HFF-Myc (cell line): ENCODE measurements at regions not wholly inside any gene's neighbourhood (a gene's known extent, or its start where the extent isn't known, plus 50 kb on each side); places are given as distances from the start of the nearest gene placed in this dataset.

Experiments
- DNase-seq: peaks from one replicate; pipeline ENCODE4 v3.0.0-alpha.2; 2011; ENCODE audit warnings: low read depth; ENCODE audit errors: extremely low read depth
- H3K4me3 ChIP-seq: replicated peaks from 2 replicates; pipeline ENCODE4 v1.5.1; 2011; ENCODE audit warnings: low read depth, mild to moderate bottlenecking, control low read depth, low read length
- TF ChIP-seq, protein P1 (sequence below): IDR thresholded peaks from 2 replicates; pipeline ENCODE4 v1.5.1; 2012; ENCODE audit warnings: mild to moderate bottlenecking, low read depth, low read length, control low read depth; ENCODE audit errors: missing control alignments

GRCh38 chr11:71097506-71098240 is 154.7 kb downstream of the SHANK2 start:
- TF ChIP-seq, protein P1, sequence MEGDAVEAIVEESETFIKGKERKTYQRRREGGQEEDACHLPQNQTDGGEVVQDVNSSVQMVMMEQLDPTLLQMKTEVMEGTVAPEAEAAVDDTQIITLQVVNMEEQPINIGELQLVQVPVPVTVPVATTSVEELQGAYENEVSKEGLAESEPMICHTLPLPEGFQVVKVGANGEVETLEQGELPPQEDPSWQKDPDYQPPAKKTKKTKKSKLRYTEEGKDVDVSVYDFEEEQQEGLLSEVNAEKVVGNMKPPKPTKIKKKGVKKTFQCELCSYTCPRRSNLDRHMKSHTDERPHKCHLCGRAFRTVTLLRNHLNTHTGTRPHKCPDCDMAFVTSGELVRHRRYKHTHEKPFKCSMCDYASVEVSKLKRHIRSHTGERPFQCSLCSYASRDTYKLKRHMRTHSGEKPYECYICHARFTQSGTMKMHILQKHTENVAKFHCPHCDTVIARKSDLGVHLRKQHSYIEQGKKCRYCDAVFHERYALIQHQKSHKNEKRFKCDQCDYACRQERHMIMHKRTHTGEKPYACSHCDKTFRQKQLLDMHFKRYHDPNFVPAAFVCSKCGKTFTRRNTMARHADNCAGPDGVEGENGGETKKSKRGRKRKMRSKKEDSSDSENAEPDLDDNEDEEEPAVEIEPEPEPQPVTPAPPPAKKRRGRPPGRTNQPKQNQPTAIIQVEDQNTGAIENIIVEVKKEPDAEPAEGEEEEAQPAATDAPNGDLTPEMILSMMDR = no peak

GRCh38 chr11:71096751-71097388 is 155.5 kb downstream of the SHANK2 start:
- no peak overlapping the region for H3K4me3 ChIP-seq
- TF ChIP-seq, protein P1 = no peak
- DNase-seq = no peak

More at GRCh38 chr11:71097506-71098240, 154.7 kb downstream of the SHANK2 start:
- H3K4me3 ChIP-seq = no peak overlapping the region
- no peak for DNase-seq

DNA sequence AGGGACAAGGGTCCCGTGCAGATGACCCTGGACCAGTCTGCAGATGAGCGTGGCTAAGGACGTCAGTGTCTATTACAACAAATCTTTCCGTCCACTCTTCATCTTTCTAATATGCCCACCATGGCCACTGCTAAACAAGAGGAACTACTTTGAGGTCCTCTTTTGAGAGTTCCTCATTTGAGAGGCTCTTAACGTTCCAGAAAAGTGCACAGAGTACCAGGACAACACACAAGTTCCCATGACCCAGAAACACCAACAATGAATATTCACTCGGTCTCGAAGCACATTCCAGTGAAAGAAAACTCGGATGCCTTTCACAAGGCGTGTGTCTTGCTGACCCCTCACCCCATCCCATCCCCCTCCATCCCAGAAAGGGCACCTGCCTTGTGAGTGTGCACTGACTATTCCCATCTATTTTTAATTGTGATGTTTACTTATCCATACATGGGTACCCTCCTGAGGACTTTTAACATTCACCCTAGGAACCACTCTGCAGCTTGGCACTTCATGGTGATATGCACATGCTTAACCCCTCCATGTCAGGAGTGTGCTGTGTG is 157.0 kb downstream of the SHANK2 start:
- no peak overlapping the region for H3K4me3 ChIP-seq
- TF ChIP-seq, protein P1 = no peak
- DNase-seq = no peak

DNA sequence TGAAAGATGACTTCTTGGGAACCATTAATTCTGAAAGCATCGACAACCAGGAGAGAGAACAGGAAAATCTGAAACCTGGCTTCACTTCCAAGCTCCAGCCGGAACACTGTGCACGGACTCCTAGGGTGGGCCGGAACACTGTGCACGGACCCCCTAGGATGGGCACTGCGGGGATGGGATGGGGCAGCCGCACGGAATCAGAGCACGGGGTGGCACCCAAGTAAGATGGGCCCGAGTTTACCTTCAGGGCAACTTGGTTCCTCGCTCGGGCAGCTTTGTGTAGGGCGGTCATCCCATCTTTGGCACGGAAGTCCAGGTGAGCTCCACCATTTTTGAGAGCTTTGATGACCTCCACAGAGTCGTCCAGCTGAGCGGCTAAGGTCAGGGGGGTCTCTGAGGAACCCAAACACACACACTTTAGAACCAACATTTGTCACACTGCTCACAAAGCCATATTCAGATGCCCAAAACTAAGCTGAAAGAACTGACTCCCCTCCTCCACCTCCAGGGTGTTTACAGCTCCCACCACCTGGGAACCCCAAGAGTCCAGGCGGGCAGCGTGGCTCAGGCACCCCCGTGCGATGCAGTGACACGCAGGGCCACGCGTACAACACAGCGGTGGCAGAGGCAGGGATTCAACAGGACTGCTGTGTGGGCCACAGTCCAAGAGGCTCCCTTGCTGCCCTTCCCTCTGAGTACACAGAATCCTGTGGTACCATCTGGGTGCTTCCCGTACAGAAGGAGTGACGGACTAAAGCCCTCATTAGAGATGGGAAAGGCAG is 157.9 kb downstream of the SHANK2 start:
- DNase-seq = no peak
- H3K4me3 ChIP-seq = no peak overlapping the region
- TF ChIP-seq, protein P1 = no peak

DNA sequence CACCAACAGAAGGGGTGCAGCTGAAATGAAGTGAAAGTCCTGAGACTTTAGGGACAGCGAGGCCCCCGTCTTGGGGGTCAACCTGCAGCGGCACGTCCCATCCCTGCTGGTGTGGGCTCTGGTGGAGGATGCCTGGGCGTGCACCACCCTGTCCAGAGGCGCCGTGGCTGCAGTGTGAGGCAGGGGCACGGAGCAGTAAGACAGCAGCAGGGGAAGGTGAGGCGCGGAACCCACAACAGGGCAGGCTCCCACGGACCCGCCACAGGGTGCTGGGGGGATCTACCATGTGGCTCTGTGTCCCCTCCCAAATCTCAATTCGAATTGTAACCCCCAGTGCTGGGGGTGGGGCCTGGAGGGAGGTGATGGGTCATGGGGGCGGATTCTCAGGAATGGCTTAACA is 158.6 kb downstream of the SHANK2 start:
- TF ChIP-seq, protein P1 = no peak
- no peak overlapping the region for H3K4me3 ChIP-seq
- no peak for DNase-seq

DNA sequence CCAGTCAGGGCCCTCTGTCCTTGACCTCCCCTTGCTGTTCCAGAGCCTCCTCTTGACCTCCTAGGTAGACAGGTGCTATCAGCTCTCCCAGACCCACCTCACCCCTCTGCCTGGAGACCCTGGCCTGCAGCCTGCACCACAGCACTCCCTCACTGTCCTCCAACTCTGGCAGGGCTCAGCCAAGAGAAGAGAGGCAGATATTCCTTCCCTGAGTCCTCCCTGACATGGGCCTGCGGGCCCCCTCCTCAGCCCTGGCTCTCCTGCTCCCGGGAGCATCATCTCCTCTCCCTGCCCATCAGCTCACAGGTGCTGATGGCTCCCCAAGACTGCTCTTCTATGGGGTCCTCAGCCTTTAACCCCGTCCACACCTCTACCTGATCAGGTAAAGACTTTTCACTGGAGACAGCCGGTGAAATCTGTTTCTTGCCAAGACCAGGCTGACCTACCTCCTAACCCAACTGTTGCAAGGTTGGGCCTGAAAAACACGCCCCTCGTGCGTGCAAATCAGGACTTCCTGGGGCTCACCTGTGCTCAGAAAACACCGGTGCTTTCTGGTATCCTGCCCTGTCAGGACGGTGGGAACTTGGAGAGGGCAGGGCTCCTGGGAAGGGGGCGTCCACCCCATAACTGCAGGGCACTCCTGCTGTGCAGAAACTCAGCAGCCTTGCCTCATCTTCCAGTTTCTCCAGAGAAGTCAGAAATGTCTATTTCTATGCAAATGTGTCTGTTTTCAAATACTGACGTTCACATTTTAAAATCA is 160.7 kb downstream of the SHANK2 start:
- H3K4me3 ChIP-seq = no peak overlapping the region
- DNase-seq = no peak
- TF ChIP-seq, protein P1 = no peak
